Tibial artery (tissue), 4 donors: ENCODE measurements at regions not wholly inside any gene's neighbourhood (a gene's known extent, or its start where the extent isn't known, plus 50 kb on each side); places are given as distances from the start of the nearest gene placed in this dataset.

Experiments
- DNase-seq, 2 donors: peaks; one replicate each; pipeline ENCODE4 v3.0.0-alpha.2; 2019
- H3K27ac ChIP-seq, 2 donors: fragments of 200-600 bp; sonication (generic) in 1 of 2; 1 replicate in 1 of 2; 2 replicates in 1 of 2; pipeline ENCODE4 v1.5.1; 2018 to 2019; ENCODE audit warnings: mild to moderate bottlenecking in 1 of 2
- H3K27me3 ChIP-seq, 2 donors: fragments of 200-600 bp; sonication (generic) in 1 of 2; one replicate each; pipeline versions ENCODE4 v1.5.1 to v1.6.0; 2016 to 2019
- H3K36me3 ChIP-seq, 3 donors: fragments of 200-600 bp; sonication (generic) in 2 of 3; one replicate each; pipeline ENCODE4 v1.5.1; 2016 to 2019; ENCODE audit warnings: mild to moderate bottlenecking in 2 of 3
- H3K4me1 ChIP-seq, 4 donors: fragments of 200-600 bp; sonication (generic) in 2 of 4; 1 replicate in 3 of 4; 2 replicates in 1 of 4; pipeline ENCODE4 v1.5.1; 2016 to 2019
- H3K4me3 ChIP-seq, 2 donors: fragments of 200-600 bp; sonication (generic) in 1 of 2; 1 replicate in 1 of 2; 2 replicates in 1 of 2; pipeline ENCODE4 v1.5.1; 2018 to 2019; ENCODE audit warnings: mild to moderate bottlenecking in 2 of 2
- H3K9me3 ChIP-seq, 3 donors: fragments of 200-600 bp; sonication (generic) in 1 of 3; one replicate each; pipeline ENCODE4 v1.5.1; 2016 to 2019
- CTCF ChIP-seq, 2 experiments: fragments of 200-600 bp in 1 of 2; fragments of 450-650 bp in 1 of 2; IDR thresholded peaks; one replicate each; pipeline ENCODE4 v1.5.1; 2017 to 2019; ENCODE audit warnings: antibody characterized with exemption in 2 of 2, mild to moderate bottlenecking in 1 of 2, moderate library complexity in 1 of 2
- intact Hi-C: fragments of 100-400 bp; cut with DNase I; formaldehyde crosslinking; loops from one replicate; pipeline ENCODE4 v1.15.0; 2023; ENCODE audit warnings: low total_unique reads

- no peaks in the 10 kb centered on the region for H3K4me1 ChIP-seq
- H3K27me3 ChIP-seq = no peaks in the 10 kb centered on the region
- intact Hi-C loops = no loop called here
- H3K27ac ChIP-seq = no peak overlapping the region
- TF ChIP-seq CTCF (IDR thresholded peaks at IDR 0.05) = no peak
- H3K36me3 ChIP-seq = no peaks in the 10 kb centered on the region
- no peak for DNase-seq
- no peaks in the 10 kb centered on the region for H3K9me3 ChIP-seq
- no peak overlapping the region for H3K4me3 ChIP-seq
These were observed 975.1 kb upstream of the GYPC start for GRCh38 chr2:125680809-125681208.

- H3K4me1 ChIP-seq = no peaks in the 10 kb centered on the region
- no peak overlapping the region for H3K27ac ChIP-seq
These were observed 974.4 kb upstream of the GYPC start for GRCh38 chr2:125681576-125681975.

GRCh38 chr2:125681976-125682805 lies 973.8 kb upstream of the GYPC start:
- DNase-seq = no peak
- no peak for TF ChIP-seq CTCF (IDR thresholded peaks at IDR 0.05)
- H3K27ac ChIP-seq = no peak overlapping the region
- H3K36me3 ChIP-seq = no peaks in the 10 kb centered on the region
- no peak overlapping the region for H3K4me3 ChIP-seq
- H3K9me3 ChIP-seq = no peaks in the 10 kb centered on the region
- intact Hi-C loops = no loop called here
- H3K27me3 ChIP-seq = no peaks in the 10 kb centered on the region
- H3K4me1 ChIP-seq = no peaks in the 10 kb centered on the region

More at GRCh38 chr2:125681576-125681975, 974.4 kb upstream of the GYPC start:
- no peak for DNase-seq
- Histone ChIP-seq H3K4me3 (no peak overlapping the region), H3K36me3 (no peaks in the 10 kb centered on the region), H3K9me3 (no peaks in the 10 kb centered on the region), H3K27me3 (no peaks in the 10 kb centered on the region)
- intact Hi-C loops = no loop called here
- no peak for TF ChIP-seq CTCF (IDR thresholded peaks at IDR 0.05)

DNA sequence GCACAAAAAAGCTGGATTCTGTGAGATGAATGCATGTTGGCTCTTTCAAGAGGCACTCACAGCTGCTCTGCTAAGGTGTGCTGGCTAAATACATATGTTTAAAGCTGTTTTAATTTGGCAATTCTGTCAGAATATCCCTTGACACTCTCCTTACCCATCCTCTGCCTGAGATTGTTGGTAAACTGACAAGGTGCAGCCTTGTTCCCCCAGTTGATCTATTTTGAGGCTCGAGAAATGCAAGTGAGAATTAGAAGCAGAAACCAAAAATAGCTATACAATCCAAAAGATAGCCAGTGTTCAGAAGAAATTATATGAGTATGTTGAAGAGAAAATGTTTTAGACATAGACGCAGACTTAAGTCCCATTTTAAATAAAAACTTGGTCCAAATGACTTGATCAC lies 971.7 kb upstream of the GYPC start:
- no peak for DNase-seq
- no peaks in the 10 kb centered on the region for H3K4me1 ChIP-seq
- no peak overlapping the region for H3K4me3 ChIP-seq
- H3K27ac ChIP-seq = no peak overlapping the region
- no peaks in the 10 kb centered on the region for H3K9me3 ChIP-seq
- H3K27me3 ChIP-seq = no peaks in the 10 kb centered on the region
- no peak for TF ChIP-seq CTCF (IDR thresholded peaks at IDR 0.05)
- intact Hi-C loops = no loop called here
- no peaks in the 10 kb centered on the region for H3K36me3 ChIP-seq

DNA sequence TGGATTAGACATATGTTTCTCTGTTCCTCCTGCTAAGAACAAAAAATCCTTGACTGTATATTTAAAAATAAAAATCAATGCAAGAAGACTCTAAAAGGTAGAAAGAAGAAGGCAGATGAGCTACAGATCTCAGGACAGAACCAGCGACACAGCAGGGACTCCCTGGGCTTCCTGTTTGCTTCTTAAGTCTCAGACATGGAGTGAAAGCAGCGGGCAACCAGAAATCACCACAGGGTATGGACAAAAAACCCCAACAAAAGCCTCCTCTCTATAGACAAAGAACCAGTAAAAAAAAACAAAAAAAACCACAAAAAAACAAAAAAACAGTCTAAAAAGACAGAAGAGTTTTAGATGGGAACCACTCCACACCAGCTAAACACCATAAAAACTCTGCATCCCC lies 971.0 kb upstream of the GYPC start:
- no peak for DNase-seq
- no peaks in the 10 kb centered on the region for H3K27me3 ChIP-seq
- no peaks in the 10 kb centered on the region for H3K36me3 ChIP-seq
- H3K9me3 ChIP-seq = no peaks in the 10 kb centered on the region
- TF ChIP-seq CTCF (IDR thresholded peaks at IDR 0.05) = no peak
- intact Hi-C loops = no loop called here
- no peaks in the 10 kb centered on the region for H3K4me1 ChIP-seq
- H3K27ac ChIP-seq = no peak overlapping the region
- H3K4me3 ChIP-seq = no peak overlapping the region
